Nephron progenitor cell (in vitro differentiated cells): ENCODE measurements at regions not wholly inside any gene's neighbourhood (a gene's known extent, or its start where the extent isn't known, plus 50 kb on each side); places are given as distances from the start of the nearest gene placed in this dataset.

ENCODE experiments used
- DNase-seq: peaks from one replicate; pipeline ENCODE4 v3.0.0; 2021
- H3K27ac Mint-ChIP-seq: 2 replicates; pipeline ENCODE4 v1.8.0; 2021; ENCODE audit warnings: mild to moderate bottlenecking, moderate library complexity, mixed read lengths
- H3K27me3 Mint-ChIP-seq: 2 replicates; pipeline ENCODE4 v1.8.0; 2021; ENCODE audit warnings: mild to moderate bottlenecking, low read depth, mixed read lengths; ENCODE audit not compliant: poor library complexity
- H3K36me3 Mint-ChIP-seq: 2 replicates; pipeline ENCODE4 v1.8.0; 2021; ENCODE audit warnings: low read depth, mixed read lengths
- H3K4me1 Mint-ChIP-seq: 2 replicates; pipeline ENCODE4 v1.8.0; 2021; ENCODE audit warnings: mixed read lengths
- H3K4me3 Mint-ChIP-seq: 2 replicates; pipeline ENCODE4 v1.8.0; 2021; ENCODE audit warnings: mild to moderate bottlenecking, moderate library complexity, mixed read lengths
- H3K9me3 Mint-ChIP-seq: 2 replicates; pipeline ENCODE4 v1.8.0; 2021; ENCODE audit warnings: mild to moderate bottlenecking, moderate library complexity, mixed read lengths
- CTCF ChIP-seq: fragments of 200-600 bp; sonication (generic); IDR thresholded peaks from 2 replicates; pipeline ENCODE4 v1.5.0; 2021; ENCODE audit warnings: antibody characterized with exemption

GRCh38 chr2:220296174-220296573 is 668.7 kb downstream of the SLC4A3 start:
- Mint-ChIP-seq H3K9me3 (peaks cover 31% of the 10 kb centered on the region), H3K4me3 (no peak overlapping the region), H3K27me3 (peaks cover 4% of the 10 kb centered on the region), H3K4me1 (peaks cover 32% of the 10 kb centered on the region), H3K27ac (peak overlapping the region; percentile 23), H3K36me3 (peaks cover 9% of the 10 kb centered on the region)
- peak; percentile 8 for DNase-seq
- no peak for TF ChIP-seq CTCF

GRCh38 chr2:220297093-220297492 is 669.7 kb downstream of the SLC4A3 start:
- peaks cover 26% of the 10 kb centered on the region for H3K9me3 Mint-ChIP-seq
- peaks cover 4% of the 10 kb centered on the region for H3K27me3 Mint-ChIP-seq
- no peak for TF ChIP-seq CTCF
- H3K36me3 Mint-ChIP-seq: peaks cover 9% of the 10 kb centered on the region
- H3K4me1 Mint-ChIP-seq: peaks cover 32% of the 10 kb centered on the region
- H3K4me3 Mint-ChIP-seq: no peak overlapping the region
- H3K27ac Mint-ChIP-seq: no peak overlapping the region
- DNase-seq: no peak

- Mint-ChIP-seq H3K27me3 (peaks cover 13% of the 10 kb centered on the region), H3K36me3 (no peaks in the 10 kb centered on the region), H3K4me1 (peaks cover 32% of the 10 kb centered on the region), H3K9me3 (no peaks in the 10 kb centered on the region), H3K4me3 (no peak overlapping the region), H3K27ac (no peak overlapping the region)
- no peak for DNase-seq
- TF ChIP-seq CTCF: no peak
Measured at GRCh38 chr2:220300806-220301205, 673.4 kb downstream of the SLC4A3 start.

GRCh38 chr2:220302756-220303155 is 675.3 kb downstream of the SLC4A3 start:
- Mint-ChIP-seq H3K4me1 (peaks cover 20% of the 10 kb centered on the region), H3K9me3 (no peaks in the 10 kb centered on the region), H3K27me3 (peaks cover 13% of the 10 kb centered on the region), H3K36me3 (no peaks in the 10 kb centered on the region), H3K27ac (no peak overlapping the region), H3K4me3 (no peak overlapping the region)
- DNase-seq: no peak
- no peak for TF ChIP-seq CTCF

- Mint-ChIP-seq H3K4me3 (no peak overlapping the region), H3K4me1 (peaks cover 14% of the 10 kb centered on the region), H3K9me3 (peaks cover 4% of the 10 kb centered on the region), H3K27ac (no peak overlapping the region), H3K36me3 (no peaks in the 10 kb centered on the region), H3K27me3 (peaks cover 3% of the 10 kb centered on the region)
- no peak for TF ChIP-seq CTCF
- no peak for DNase-seq
Measured at GRCh38 chr2:220309215-220309614, 681.8 kb downstream of the SLC4A3 start.

GRCh38 chr2:220310451-220310861 is 683.0 kb downstream of the SLC4A3 start:
- H3K36me3 Mint-ChIP-seq: no peaks in the 10 kb centered on the region
- peaks cover 4% of the 10 kb centered on the region for H3K9me3 Mint-ChIP-seq
- no peak overlapping the region for H3K27ac Mint-ChIP-seq
- H3K27me3 Mint-ChIP-seq: no peaks in the 10 kb centered on the region
- DNase-seq: no peak
- H3K4me3 Mint-ChIP-seq: no peak overlapping the region
- peaks cover 11% of the 10 kb centered on the region for H3K4me1 Mint-ChIP-seq
- TF ChIP-seq CTCF: no peak
